ENCODE measurements at regions not wholly inside any gene's neighbourhood (a gene's known extent, or its start where the extent isn't known, plus 50 kb on each side); places are given as distances from the start of the nearest gene placed in this dataset.

DNA sequence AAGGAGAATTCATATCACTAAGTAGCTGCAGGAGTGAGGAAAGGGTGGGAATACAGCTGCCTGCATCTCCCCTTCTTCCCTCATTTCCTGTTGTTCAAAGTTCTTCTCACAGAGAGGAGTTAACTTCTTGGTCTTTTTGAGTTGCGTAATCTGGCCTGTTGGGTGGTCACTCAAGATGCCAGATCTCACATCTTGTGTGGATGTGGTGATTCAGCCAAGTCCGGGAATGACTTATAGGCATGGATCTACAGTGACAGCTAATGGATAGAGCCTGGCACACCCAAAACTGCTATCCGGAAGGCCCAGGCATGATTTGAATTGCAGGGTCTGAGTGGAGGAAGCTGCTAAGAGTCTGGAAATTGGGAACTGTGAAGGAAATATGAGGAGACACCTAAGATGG lies 100.2 kb upstream of the SLC35B3 start:
- DNase-seq (ENCODE audit: low read depth in 2 of 2), result no peak

GRCh38 chr6:8530785-8531435 lies 95.6 kb upstream of the SLC35B3 start:
- DNase-seq (ENCODE audit: low read depth in 2 of 2), result no peak

DNA sequence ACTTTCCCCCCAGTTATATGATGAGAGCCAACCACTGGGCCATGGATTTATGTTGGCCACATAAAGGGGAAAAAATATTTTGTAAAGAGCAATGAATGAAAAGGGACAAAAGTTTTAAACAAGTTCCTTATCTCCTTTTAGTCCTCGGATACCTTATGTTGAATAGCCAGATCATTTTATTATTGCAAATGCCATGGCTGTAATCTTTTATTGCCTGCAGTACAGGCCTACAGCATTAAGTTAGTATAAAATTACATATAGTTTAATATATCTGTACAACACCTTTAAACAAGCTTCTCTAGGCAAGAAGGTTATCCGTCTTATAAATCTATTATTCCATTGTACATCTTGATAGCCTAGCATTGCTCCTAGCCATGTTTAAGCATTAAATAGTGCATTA lies 93.9 kb upstream of the SLC35B3 start:
- DNase-seq (ENCODE audit: low read depth in 2 of 2), result no peak

DNA sequence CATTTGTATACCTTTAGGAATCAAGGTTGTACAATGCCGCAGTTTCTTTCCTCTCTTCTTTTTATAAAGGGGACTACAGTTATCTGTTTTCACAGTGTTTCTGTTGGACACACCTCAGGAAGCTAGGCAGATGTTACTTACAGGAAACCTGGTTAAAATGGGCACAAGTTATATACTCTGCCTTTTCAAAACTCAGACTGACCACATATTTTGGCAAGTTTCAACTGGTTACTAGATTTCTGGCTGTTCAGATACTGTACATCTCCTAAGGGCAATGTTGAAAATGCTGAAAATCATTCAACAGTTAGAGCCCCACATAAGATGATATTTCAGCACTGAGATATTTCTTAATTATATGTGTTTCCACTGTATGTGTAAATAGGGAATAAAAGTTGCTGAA lies 92.5 kb upstream of the SLC35B3 start:
- no peak for DNase-seq (ENCODE audit: low read depth in 2 of 2)

GRCh38 chr6:8526624-8527023 lies 91.3 kb upstream of the SLC35B3 start:
- DNase-seq (ENCODE audit: low read depth in 2 of 2), result no peak

- DNase-seq (ENCODE audit: low read depth in 2 of 2), result no peak
These were observed 90.0 kb upstream of the SLC35B3 start for GRCh38 chr6:8525370-8525769.

- no peak for DNase-seq (ENCODE audit: low read depth in 2 of 2)
These were observed 77.8 kb upstream of the SLC35B3 start for GRCh38 chr6:8513174-8513573.

- no peak for DNase-seq (ENCODE audit: low read depth in 2 of 2)
These were observed 71.9 kb upstream of the SLC35B3 start for GRCh38 chr6:8507286-8507685.

- no peak for DNase-seq (ENCODE audit: low read depth in 2 of 2)
These were observed 70.8 kb upstream of the SLC35B3 start for GRCh38 chr6:8506126-8506525.

- DNase-seq (ENCODE audit: low read depth in 2 of 2), result no peak
These were observed 64.2 kb upstream of the SLC35B3 start for GRCh38 chr6:8499540-8499939.

DNA sequence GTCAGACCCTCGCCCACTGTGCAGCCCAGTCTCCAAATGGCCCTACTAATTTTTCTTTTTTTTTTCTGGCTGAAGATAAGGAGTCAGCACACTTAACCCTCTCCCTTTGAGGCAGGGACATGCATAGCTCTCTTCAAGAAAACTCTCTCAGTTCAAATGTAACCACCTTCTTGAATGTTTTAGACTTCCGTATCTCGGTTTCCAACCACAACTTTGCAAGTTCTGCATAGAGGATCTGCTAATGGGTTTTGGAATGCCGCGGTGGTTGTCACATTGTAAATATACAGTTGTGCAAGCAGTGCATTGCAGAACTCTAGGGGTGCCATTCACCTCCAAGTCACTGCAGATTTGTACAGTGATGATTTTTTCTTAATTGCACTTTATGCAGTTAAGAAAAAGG lies 59.4 kb upstream of the SLC35B3 start:
- no peak for DNase-seq (ENCODE audit: low read depth in 2 of 2)

DNA sequence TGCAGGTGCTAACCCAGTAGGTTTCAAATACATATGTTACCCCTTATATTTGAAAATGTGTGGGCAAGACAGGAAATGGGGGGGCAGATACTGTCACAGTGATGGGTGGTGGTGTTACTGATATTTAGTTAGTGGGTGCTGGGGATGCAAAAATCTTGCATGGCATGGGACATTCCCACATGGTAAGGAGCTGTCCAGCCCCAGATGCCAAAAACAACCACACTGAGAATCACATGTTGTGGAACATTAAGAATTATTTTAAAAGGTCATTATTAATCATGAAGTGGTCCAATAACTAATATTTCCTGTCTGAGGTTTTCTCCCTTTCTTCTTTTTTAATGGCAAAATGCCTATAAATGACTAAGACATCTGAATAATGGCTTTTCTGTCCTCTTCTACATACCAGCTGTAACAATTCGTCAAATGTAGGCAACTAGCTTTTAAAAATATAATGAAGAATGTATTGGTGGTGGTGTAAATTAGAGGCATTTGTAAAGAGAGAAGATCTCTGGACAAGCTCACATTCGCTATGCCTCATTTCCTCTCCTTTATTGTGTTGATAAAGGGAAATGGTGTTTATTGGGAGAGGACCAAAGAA lies 57.3 kb upstream of the SLC35B3 start:
- DNase-seq (ENCODE audit: low read depth in 2 of 2), result no peak
